ENCODE measurements at regions not wholly inside any gene's neighbourhood (a gene's known extent, or its start where the extent isn't known, plus 50 kb on each side); places are given as distances from the start of the nearest gene placed in this dataset.

- intact Hi-C loops (cut with DNase I) = no loop called here
- no peak for DNase-seq (ENCODE audit: low spot score)
Observed at GRCh38 chr9:26605367-26605766, 287.2 kb downstream of the CAAP1 start.

GRCh38 chr9:26604076-26604662 is 288.4 kb downstream of the CAAP1 start:
- DNase-seq (ENCODE audit: low spot score) = no peak
- intact Hi-C loops (cut with DNase I) = no loop called here

GRCh38 chr9:26603617-26604016 is 289.0 kb downstream of the CAAP1 start:
- intact Hi-C loops (cut with DNase I) = no loop called here
- DNase-seq (ENCODE audit: low spot score) = no peak

DNA sequence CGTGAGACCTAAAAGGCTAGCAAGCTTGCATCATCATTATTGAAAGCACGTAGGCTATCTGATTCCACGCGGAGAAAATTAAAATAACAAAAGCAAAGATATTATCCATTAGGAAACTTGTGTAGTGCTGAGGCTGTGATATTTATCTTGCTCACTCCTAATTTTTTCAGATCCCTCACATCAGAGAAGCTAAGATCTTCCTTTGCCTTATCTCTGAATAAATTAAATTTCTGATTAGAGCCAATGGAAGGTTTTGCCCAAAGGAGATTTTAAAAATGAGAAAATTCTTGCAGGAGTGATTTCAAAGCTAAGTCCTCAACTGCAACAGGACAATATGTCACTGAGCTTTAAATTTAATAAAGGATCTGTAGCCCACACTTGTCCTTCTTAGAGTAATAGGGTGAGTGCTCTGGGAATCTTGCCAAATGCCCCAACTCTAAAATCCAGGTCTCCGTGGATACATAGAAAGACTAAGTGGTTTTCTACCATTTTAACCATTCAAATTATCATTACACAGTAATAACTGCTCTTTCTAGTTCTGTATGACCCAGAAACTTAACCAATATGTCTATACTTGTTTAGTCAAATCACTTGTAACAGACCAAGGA is 295.0 kb downstream of the CAAP1 start:
- intact Hi-C loops (cut with DNase I) = loop anchor here in 1 of 2 donors (5.0 kb wide), 1 partner anchor 495 kb away; no protein-coding TSS in a partner anchor
- no peak for DNase-seq (ENCODE audit: low spot score)

GRCh38 chr9:26579056-26579455 is 313.5 kb downstream of the CAAP1 start:
- no peak for DNase-seq (ENCODE audit: low spot score)
- intact Hi-C loops (cut with DNase I) = no loop called here

DNA sequence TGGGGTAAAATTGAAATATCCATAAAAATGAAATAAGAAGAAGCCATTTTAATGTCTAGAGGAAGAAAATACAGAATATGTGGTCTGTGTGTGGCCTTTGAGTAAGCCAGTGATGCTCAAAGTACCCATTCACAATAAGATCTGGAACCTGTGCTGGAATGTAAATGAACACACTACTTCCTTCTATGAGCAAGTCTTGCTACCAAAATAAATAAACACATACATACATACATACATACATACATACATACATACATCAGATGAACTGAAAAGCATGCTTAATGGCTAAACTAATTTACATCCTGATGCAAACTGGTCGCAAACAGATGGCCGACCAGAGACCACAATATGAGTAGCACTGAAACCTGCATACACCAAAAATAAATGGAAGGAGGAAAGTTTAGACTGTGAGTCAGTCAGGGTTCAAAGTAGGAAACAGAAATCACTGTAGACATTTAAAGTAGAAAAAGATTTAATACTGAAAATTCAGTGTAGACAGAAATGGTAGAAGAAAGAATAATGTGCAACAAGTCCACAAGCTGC is 317.6 kb downstream of the CAAP1 start:
- no peak for DNase-seq (ENCODE audit: low spot score)
- intact Hi-C loops (cut with DNase I) = no loop called here

GRCh38 chr9:26574256-26574655 is 318.3 kb downstream of the CAAP1 start:
- no peak for DNase-seq (ENCODE audit: low spot score)
- intact Hi-C loops (cut with DNase I) = no loop called here

DNA sequence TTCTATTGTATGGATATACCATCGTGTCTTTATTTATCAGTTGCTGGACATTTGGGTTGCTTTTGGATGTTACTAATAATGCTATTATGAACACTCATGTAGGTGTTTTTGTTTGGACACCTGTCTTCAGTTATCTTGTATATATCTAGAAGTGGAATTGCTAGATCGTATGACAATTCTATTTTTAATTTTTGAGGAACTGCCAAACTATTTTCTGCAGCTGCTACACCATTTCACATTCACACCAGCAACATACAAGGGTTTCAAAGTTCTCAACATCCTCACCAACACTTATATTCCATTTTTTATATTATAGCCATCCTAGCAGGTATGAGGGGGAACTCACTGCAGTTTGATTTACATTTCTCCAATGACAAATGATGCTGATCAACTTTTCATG is 324.6 kb downstream of the CAAP1 start:
- no peak for DNase-seq (ENCODE audit: low spot score)
- intact Hi-C loops (cut with DNase I) = no loop called here

GRCh38 chr9:26566141-26566540 is 326.5 kb downstream of the CAAP1 start:
- no peak for DNase-seq (ENCODE audit: low spot score)
- intact Hi-C loops (cut with DNase I) = no loop called here

DNA sequence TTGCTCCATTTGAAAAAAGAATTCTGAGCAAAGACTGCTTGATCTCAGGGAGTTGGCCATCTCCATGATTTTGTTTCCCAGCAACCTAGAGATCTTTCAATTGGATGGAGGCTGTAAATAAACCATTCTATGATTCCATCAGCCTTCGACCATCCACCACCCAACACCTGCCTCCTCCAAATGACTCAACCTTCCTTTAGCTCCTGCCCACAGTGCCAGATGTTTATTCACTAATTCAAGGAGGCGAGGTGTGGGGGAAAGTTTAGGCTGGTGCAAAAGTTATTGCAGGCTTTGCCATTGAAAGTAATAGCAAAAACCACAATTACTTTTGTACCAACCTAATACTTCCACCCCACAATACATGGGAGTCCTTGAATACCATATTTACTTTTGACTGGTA is 327.5 kb downstream of the CAAP1 start:
- no peak for DNase-seq (ENCODE audit: low spot score)
- intact Hi-C loops (cut with DNase I) = no loop called here

- no peak for DNase-seq (ENCODE audit: low spot score)
- intact Hi-C loops (cut with DNase I) = no loop called here
Observed at GRCh38 chr9:26562338-26562737, 330.3 kb downstream of the CAAP1 start.

GRCh38 chr9:26561928-26562327 is 330.7 kb downstream of the CAAP1 start:
- intact Hi-C loops (cut with DNase I) = no loop called here
- no peak for DNase-seq (ENCODE audit: low spot score)

- DNase-seq (ENCODE audit: low spot score) = no peak
- intact Hi-C loops (cut with DNase I) = loop anchor here in 1 of 2 donors (5.0 kb wide), 1 partner anchor 168 kb away; no protein-coding TSS in a partner anchor
Observed at GRCh38 chr9:26559506-26559905, 333.1 kb downstream of the CAAP1 start.

GRCh38 chr9:26551971-26552370 is 340.6 kb downstream of the CAAP1 start:
- intact Hi-C loops (cut with DNase I) = no loop called here
- DNase-seq (ENCODE audit: low spot score) = no peak

DNA sequence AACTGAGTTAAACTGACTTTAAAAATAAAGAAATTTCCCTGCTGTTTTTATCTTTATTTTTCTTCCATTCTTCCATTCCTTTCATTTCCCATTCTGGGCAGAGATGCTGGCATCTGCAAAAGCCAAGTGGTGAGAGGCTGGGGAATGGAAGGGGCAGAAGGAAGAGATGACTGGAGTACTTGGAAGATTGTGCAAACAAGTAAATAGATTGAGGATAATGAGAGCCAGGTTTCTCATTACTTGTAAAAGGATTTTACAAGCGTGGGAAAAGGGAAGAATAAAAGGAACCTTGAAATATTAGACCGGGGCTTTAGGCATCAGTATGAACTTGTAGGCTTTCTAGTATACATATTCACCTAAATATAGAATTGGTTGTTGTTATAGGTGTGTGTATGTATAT is 341.2 kb downstream of the CAAP1 start:
- no peak for DNase-seq (ENCODE audit: low spot score)
- intact Hi-C loops (cut with DNase I) = no loop called here

DNA sequence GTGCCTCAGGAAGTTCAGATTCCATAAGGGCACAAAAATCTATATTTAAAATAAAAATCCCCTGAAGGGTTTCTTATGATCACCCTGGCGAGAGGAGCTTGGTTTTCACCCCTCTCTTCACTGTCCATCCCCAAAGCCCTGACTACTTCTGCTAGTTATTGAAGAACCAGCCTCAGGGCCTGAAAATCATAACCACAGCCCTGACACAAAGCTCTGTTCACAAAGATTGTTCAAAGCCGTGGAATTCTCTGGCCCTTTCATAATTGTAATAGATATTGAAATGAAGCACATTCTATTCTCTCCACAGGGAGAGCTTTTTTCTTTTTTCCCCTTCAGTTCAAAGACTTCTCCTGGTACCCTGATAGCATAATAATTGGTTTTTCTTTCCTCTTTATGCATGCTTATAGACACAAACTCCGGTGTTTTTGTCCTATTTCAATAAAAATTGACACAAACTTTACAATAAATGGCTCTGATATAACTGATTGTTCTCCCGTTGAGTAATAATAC is 343.8 kb downstream of the CAAP1 start:
- intact Hi-C loops (cut with DNase I) = no loop called here
- DNase-seq (ENCODE audit: low spot score) = no peak

- no peak for DNase-seq (ENCODE audit: low spot score)
- intact Hi-C loops (cut with DNase I) = no loop called here
Observed at GRCh38 chr9:26539867-26540493, 352.6 kb downstream of the CAAP1 start.

DNA sequence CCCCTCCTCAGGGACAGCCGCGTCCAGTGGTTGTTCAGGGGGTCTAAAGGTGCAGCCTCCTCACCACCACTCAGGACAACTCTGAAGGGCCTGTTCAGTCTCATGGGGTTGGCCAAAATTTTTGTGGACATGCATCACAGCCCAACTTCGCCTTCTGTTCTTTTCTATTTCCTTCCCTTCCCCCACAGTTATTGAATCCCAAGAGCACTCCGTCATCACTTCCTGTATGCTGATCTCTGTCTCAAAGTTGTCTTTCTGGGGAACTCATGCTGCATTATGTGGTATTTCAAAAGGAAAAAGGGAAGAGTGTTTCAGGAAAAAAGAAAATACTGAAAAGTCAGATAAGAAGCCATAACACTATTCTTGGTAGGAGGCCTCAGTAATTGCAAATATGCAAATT is 355.4 kb downstream of the CAAP1 start:
- intact Hi-C loops (cut with DNase I) = no loop called here
- DNase-seq (ENCODE audit: low spot score) = no peak

DNA sequence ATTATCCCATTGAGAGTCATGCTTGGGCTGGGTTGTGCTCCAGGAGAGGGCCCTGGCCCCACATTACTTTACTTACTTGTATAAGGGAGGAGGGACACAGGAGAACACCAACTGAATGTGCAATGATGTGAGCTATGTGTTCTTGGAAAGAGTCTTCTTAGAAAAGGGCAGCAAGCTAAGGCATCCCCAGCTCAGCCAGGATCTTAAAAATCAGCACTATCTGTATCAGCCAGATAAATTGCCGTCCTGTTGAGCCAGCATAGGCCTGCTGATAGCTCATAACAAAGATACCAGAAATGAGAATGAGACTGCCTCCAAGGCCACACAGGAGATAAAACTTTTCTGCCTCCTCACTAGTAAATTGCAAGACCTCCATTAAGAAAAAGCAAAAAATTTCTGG is 357.5 kb downstream of the CAAP1 start:
- DNase-seq (ENCODE audit: low spot score) = no peak
- intact Hi-C loops (cut with DNase I) = no loop called here

- intact Hi-C loops (cut with DNase I) = no loop called here
- DNase-seq (ENCODE audit: low spot score) = no peak
Observed at GRCh38 chr9:26530841-26531240, 361.8 kb downstream of the CAAP1 start.

DNA sequence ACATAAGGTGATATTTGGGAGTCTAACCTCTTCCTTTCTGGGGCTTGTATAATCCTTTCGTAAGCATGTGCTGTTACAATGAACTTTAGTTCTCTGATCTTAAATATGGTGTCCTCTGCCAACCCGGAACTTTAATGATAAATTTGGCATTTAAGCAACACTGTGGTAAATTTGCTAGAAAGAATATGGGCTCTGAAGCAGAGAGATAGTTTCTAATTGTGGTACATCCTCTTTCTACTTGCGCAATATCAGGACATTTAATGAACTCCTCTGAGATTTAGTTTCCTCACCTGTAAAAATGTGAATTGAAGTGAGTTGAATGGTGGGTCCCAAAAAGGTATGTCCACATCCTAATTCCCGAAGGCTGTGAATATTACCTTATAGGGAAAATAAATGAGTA is 364.7 kb downstream of the CAAP1 start:
- DNase-seq (ENCODE audit: low spot score) = no peak
- intact Hi-C loops (cut with DNase I) = no loop called here
